NCI-H2227 (cell line): ENCODE measurements at regions not wholly inside any gene's neighbourhood (a gene's known extent, or its start where the extent isn't known, plus 50 kb on each side); places are given as distances from the start of the nearest gene placed in this dataset.
A peak's percentile ranks its signal among the peaks of the same experiment; 100 is the strongest.
"Not testable (repeated sequence)": the region's sequence is repeated elsewhere in the genome, so short reads cannot be mapped to it uniquely, and the experiment has no call there.

Source experiments
- DNase-seq: peaks from one replicate; lab custom pipeline; 2025; ENCODE audit not compliant: unreplicated experiment; lab: John Stamatoyannopoulos, UW

- DNase-seq: peak; percentile 40
Observed at GRCh38 chr10:53223851-53224250, 451.3 kb upstream of the MBL2 start.

GRCh38 chr10:53222806-53223205 is 450.2 kb upstream of the MBL2 start:
- no peak for DNase-seq

GRCh38 chr10:53209944-53210611 is 437.5 kb upstream of the MBL2 start:
- peak; percentile 30 for DNase-seq

GRCh38 chr10:53183733-53184132 is 411.1 kb upstream of the MBL2 start:
- DNase-seq: no peak

GRCh38 chr10:53177468-53177867 is 404.9 kb upstream of the MBL2 start:
- DNase-seq: no peak

- DNase-seq: no peak
Observed at GRCh38 chr10:53166325-53166724, 393.7 kb upstream of the MBL2 start.

- DNase-seq: no peak
Observed at GRCh38 chr10:53162856-53163255, 390.3 kb upstream of the MBL2 start.

- DNase-seq: no peak
Observed at GRCh38 chr10:53161231-53161630, 388.6 kb upstream of the MBL2 start.

GRCh38 chr10:53155674-53156073 is 383.1 kb upstream of the MBL2 start:
- DNase-seq: not testable (repeated sequence)

GRCh38 chr10:53153831-53154230 is 381.2 kb upstream of the MBL2 start:
- no peak for DNase-seq

- DNase-seq: no peak
Observed at GRCh38 chr10:53140506-53140905, 367.9 kb upstream of the MBL2 start.

GRCh38 chr10:53135897-53136253 is 363.3 kb upstream of the MBL2 start:
- DNase-seq: no peak

GRCh38 chr10:53135213-53135896 is 362.8 kb upstream of the MBL2 start:
- no peak for DNase-seq

- no peak for DNase-seq
Observed at GRCh38 chr10:53134050-53134449, 361.5 kb upstream of the MBL2 start.

GRCh38 chr10:53130337-53130736 is 357.8 kb upstream of the MBL2 start:
- DNase-seq: no peak

GRCh38 chr10:53127686-53128085 is 355.1 kb upstream of the MBL2 start:
- DNase-seq: no peak

GRCh38 chr10:53123311-53123710 is 350.7 kb upstream of the MBL2 start:
- DNase-seq: no peak

GRCh38 chr10:53122281-53122680 is 349.7 kb upstream of the MBL2 start:
- no peak for DNase-seq

- no peak for DNase-seq
Observed at GRCh38 chr10:53115660-53116059, 343.1 kb upstream of the MBL2 start.

GRCh38 chr10:53111529-53111928 is 338.9 kb upstream of the MBL2 start:
- DNase-seq: no peak

- no peak for DNase-seq
Observed at GRCh38 chr10:53109320-53109719, 336.7 kb upstream of the MBL2 start.

GRCh38 chr10:53108317-53108934 is 335.8 kb upstream of the MBL2 start:
- no peak for DNase-seq
